Panc1 (cell line): ENCODE measurements at regions not wholly inside any gene's neighbourhood (a gene's known extent, or its start where the extent isn't known, plus 50 kb on each side); places are given as distances from the start of the nearest gene placed in this dataset.

Experiments used
- ATAC-seq: fragments of 200-7000 bp; cut with Tn5 transposase; 2 replicates; pipeline ENCODE4 v1.9.1; 2020; ENCODE audit warnings: mild to moderate bottlenecking, moderate library complexity
- BruUV-seq: library from RNA; stranded (reverse); fragments of 400-500 nt; replicated peaks from 2 replicates; lab custom pipeline; 2021; lab: Mats Ljungman, UMichigan
- CTCF ChIA-PET: fragments of 300-600 bp; sonication (Branson Sonifier 250); formaldehyde crosslinking; loops from one replicate; lab custom pipeline; 2022; ENCODE audit warnings: antibody characterized with exemption; lab: Charles Lee
- POLR2A ChIA-PET: fragments of 300-600 bp; sonication (Branson Sonifier 250); formaldehyde crosslinking; loops from one replicate; lab custom pipeline; 2022; ENCODE audit warnings: antibody characterized with exemption; lab: Charles Lee
- DNase-seq: peaks from one replicate; pipeline ENCODE4 v3.0.0-alpha.2; 2010; ENCODE audit warnings: low read depth, low spot score
- H3K27ac ChIP-seq: 2 replicates; pipeline ENCODE4 v1.5.1; 2011; ENCODE audit warnings: mild to moderate bottlenecking, low read length, inconsistent platforms
- H3K27me3 ChIP-seq: fragments of 200-500 bp; sonication (Bioruptor generic); 2 replicates; pipeline ENCODE4 v1.6.0; 2014; ENCODE audit warnings: low read length, inconsistent platforms; ENCODE audit not compliant: control insufficient read depth, insufficient read depth
- H3K36me3 ChIP-seq: fragments of 200-500 bp; sonication (Bioruptor generic); 2 replicates; pipeline ENCODE4 v1.5.1; 2014; ENCODE audit warnings: inconsistent platforms, mild to moderate bottlenecking, low read length, moderate library complexity; ENCODE audit not compliant: control insufficient read depth, insufficient read depth
- H3K4me1 ChIP-seq: 2 replicates; pipeline ENCODE4 v1.5.1; 2011; ENCODE audit warnings: inconsistent platforms, mild to moderate bottlenecking, low read length, moderate library complexity; ENCODE audit not compliant: control insufficient read depth, insufficient read depth
- H3K4me3 ChIP-seq, 2 experiments: 2 replicates each; pipeline ENCODE4 v1.5.1; 2011 to 2012; ENCODE audit warnings: low read depth in 2 of 2, low read length in 2 of 2, mild to moderate bottlenecking in 2 of 2, inconsistent platforms in 1 of 2, moderate library complexity in 1 of 2
- H3K9me3 ChIP-seq: fragments of 200-500 bp; sonication (Bioruptor generic); 2 replicates; pipeline ENCODE4 v1.5.1; 2014; ENCODE audit warnings: low read depth, mild to moderate bottlenecking, inconsistent platforms, low read length, moderate library complexity; ENCODE audit not compliant: control insufficient read depth, insufficient read depth
- CTCF ChIP-seq: fragments of 450-650 bp; IDR thresholded peaks from 2 replicates; pipeline ENCODE4 v1.5.1; 2017; ENCODE audit warnings: mild to moderate bottlenecking
- POLR2AphosphoS5 ChIP-seq: IDR thresholded peaks from 2 replicates; pipeline ENCODE4 v1.6.1; 2012; ENCODE audit warnings: mild to moderate bottlenecking, low read depth, low read length, moderate library complexity
- REST ChIP-seq, 2 experiments: IDR thresholded peaks; 2 replicates each; pipeline ENCODE4 v1.6.1; 2011 to 2012; ENCODE audit warnings: low read depth in 2 of 2, control low read depth in 1 of 2, low read length in 1 of 2, mild to moderate bottlenecking in 1 of 2, moderate library complexity in 1 of 2; ENCODE audit not compliant: insufficient read depth in 1 of 2
- SIN3A ChIP-seq: IDR thresholded peaks from 2 replicates; pipeline ENCODE4 v1.6.1; 2012; ENCODE audit warnings: low read depth, mild to moderate bottlenecking, low read length, moderate library complexity, borderline replicate concordance; ENCODE audit not compliant: insufficient read depth
- TCF7L2 ChIP-seq: IDR thresholded peaks from 2 replicates; pipeline ENCODE4 v1.6.1; 2011; ENCODE audit warnings: mild to moderate bottlenecking, low read depth, low read length, inconsistent platforms
- in situ Hi-C: cut with HindIII; loops from 2 replicates; pipeline ENCODE4 v1.10.0; 2016; ENCODE audit warnings: low sequenced_read_pairs, low pct_unique_long_range_greater_than_20kb
- intact Hi-C: fragments of 100-400 bp; cut with micrococcal nuclease; formaldehyde crosslinking; loops from one replicate; pipeline ENCODE4 v1.10.0; 2022; ENCODE audit not compliant: unreplicated experiment

GRCh38 chr3:23099677-23100076, 103.5 kb upstream of the UBE2E2 start:
- H3K36me3 ChIP-seq: no peaks in the 10 kb centered on the region
- DNase-seq (no peak), ATAC-seq (no peak)
- no peaks in the 10 kb centered on the region for H3K4me1 ChIP-seq
- H3K4me3 ChIP-seq: no peak overlapping the region
- in situ Hi-C loops: no loop called here
- H3K9me3 ChIP-seq: no peaks in the 10 kb centered on the region
- intact Hi-C loops: no loop called here
- no peak for TF ChIP-seq REST (IDR thresholded peaks at IDR 0.05; ENCODE audit: insufficient read depth in 1 of 2, low read depth in 2 of 2, low read length in 1 of 2)
- TF ChIP-seq SIN3A: no peak
- TF ChIP-seq POLR2AphosphoS5: no peak
- no peak for TF ChIP-seq TCF7L2
- no peak for TF ChIP-seq CTCF
- no peak overlapping the region for H3K27ac ChIP-seq
- ChIA-PET POLR2A (no interaction called here), CTCF (no interaction called here)
- BruUV-seq: no TSS peak
- H3K27me3 ChIP-seq: peaks cover 2% of the 10 kb centered on the region; the same call in 1 of the 2 replicates

GRCh38 chr3:23100106-23100505, 103.0 kb upstream of the UBE2E2 start:
- no peak overlapping the region for H3K4me3 ChIP-seq
- H3K4me1 ChIP-seq: no peaks in the 10 kb centered on the region
- no peak overlapping the region for H3K27ac ChIP-seq
- H3K27me3 ChIP-seq: peaks cover 2% of the 10 kb centered on the region; the same call in 1 of the 2 replicates
- in situ Hi-C loops: no loop called here
- no peaks in the 10 kb centered on the region for H3K36me3 ChIP-seq
- H3K9me3 ChIP-seq: no peaks in the 10 kb centered on the region
- TF ChIP-seq TCF7L2: no peak
- no peak for TF ChIP-seq SIN3A
- no peak for TF ChIP-seq CTCF
- no peak for TF ChIP-seq REST (IDR thresholded peaks at IDR 0.05; ENCODE audit: insufficient read depth in 1 of 2, low read depth in 2 of 2, low read length in 1 of 2)
- no peak for TF ChIP-seq POLR2AphosphoS5
- ChIA-PET POLR2A (no interaction called here), CTCF (no interaction called here)
- no TSS peak for BruUV-seq
- intact Hi-C loops: no loop called here
- DNase-seq: no peak
- ATAC-seq: no peak
